ENCODE measurements at regions not wholly inside any gene's neighbourhood (a gene's known extent, or its start where the extent isn't known, plus 50 kb on each side); places are given as distances from the start of the nearest gene placed in this dataset.
"Not testable (repeated sequence)": the region's sequence is repeated elsewhere in the genome, so short reads cannot be mapped to it uniquely, and the experiment has no call there.

DNA sequence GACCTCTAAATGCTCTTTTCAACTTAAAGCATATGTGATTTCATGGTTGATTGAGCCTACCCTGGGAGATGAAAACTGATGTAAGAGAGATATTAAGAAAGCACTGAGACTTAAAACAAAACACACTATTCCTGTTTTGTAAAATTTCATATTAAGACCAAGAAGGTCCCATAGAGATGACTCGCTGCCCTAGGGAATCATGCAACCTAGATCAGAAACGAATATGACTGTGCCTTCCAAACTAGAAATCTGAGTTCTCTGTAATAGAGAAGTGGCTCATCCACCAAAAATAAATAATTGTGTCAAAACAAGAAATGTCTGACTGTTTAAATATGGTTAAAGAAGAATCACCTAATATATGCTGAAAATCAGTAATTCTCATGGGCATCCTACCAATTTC is 776.8 kb upstream of the SOX11 start:
- no peak overlapping the region for H3K27ac ChIP-seq
- no peaks in the 10 kb centered on the region for H3K4me1 ChIP-seq (replicated peaks)
- peaks cover 7% of the 10 kb centered on the region; the same call in 1 of the 2 replicates for H3K9me3 ChIP-seq (replicated peaks)
- H3K4me3 ChIP-seq: no peak overlapping the region
- no peaks in the 10 kb centered on the region for H3K27me3 ChIP-seq (replicated peaks)
- no peak for DNase-seq (ENCODE audit: low read depth in 1 of 2, low spot score in 2 of 2)
- no peaks in the 10 kb centered on the region for H3K36me3 ChIP-seq

GRCh38 chr2:4916094-4916493 is 776.1 kb upstream of the SOX11 start:
- Histone ChIP-seq H3K27ac (no peak overlapping the region), H3K9me3 (replicated peaks) (peaks cover 7% of the 10 kb centered on the region; the same call in 1 of the 2 replicates), H3K4me1 (replicated peaks) (no peaks in the 10 kb centered on the region), H3K27me3 (replicated peaks) (no peaks in the 10 kb centered on the region), H3K36me3 (no peaks in the 10 kb centered on the region), H3K4me3 (no peak overlapping the region)
- no peak for DNase-seq (ENCODE audit: low read depth in 1 of 2, low spot score in 2 of 2)

DNA sequence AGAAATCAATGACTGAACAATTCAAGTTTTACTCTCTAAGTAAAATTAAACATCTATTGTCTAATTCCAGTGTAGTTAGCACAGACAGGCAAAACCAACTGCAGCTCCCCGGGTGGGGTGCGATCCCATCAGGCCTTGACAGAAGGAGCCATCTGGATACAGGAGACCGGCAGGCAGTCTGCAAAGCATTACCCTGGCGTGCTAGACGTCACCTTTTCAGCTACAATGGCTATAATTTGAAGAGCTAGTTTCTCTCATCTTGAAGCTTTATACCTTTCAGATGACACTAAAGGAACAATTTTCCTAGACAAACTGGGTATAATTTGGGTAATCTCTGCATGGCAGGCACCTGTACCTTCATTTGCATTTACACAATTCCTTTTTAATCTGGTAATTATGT is 761.5 kb upstream of the SOX11 start:
- H3K27ac ChIP-seq: no peak overlapping the region

GRCh38 chr2:4931721-4932365 is 760.3 kb upstream of the SOX11 start:
- H3K36me3 ChIP-seq: no peaks in the 10 kb centered on the region
- DNase-seq (ENCODE audit: low read depth in 1 of 2, low spot score in 2 of 2): no peak
- H3K9me3 ChIP-seq (replicated peaks): peaks cover 11% of the 10 kb centered on the region; the same call in 1 of the 2 replicates
- no peaks in the 10 kb centered on the region for H3K27me3 ChIP-seq (replicated peaks)
- no peak overlapping the region for H3K27ac ChIP-seq
- no peak overlapping the region for H3K4me3 ChIP-seq
- H3K4me1 ChIP-seq (replicated peaks): no peaks in the 10 kb centered on the region

More for the DNA sequence above, 761.5 kb upstream of the SOX11 start:
- H3K4me1 ChIP-seq (replicated peaks): no peaks in the 10 kb centered on the region
- DNase-seq (ENCODE audit: low read depth in 1 of 2, low spot score in 2 of 2): no peak
- H3K9me3 ChIP-seq (replicated peaks): peaks cover 11% of the 10 kb centered on the region; the same call in 1 of the 2 replicates
- no peaks in the 10 kb centered on the region for H3K27me3 ChIP-seq (replicated peaks)
- no peak overlapping the region for H3K4me3 ChIP-seq
- no peaks in the 10 kb centered on the region for H3K36me3 ChIP-seq

DNA sequence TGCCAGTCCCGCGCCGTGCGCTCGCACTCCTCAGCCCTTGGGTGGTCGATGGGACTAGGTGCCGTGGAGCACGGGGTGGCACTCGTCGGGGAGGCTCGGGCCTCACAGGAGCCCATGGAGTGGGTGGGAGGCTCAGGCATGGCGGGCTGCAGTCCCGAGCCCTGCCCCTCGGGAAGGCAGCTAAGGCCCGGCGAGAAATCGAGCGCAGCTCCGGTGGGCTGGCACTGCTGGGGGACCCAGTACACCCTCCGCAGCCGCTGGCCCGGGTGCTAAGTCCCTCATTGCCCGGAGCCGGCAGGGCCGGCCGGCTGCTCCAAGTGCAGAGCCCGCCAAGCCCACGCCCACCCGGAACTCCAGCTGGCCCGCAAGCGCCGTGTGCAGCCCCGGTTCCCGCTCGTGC is 756.9 kb upstream of the SOX11 start:
- H3K27ac ChIP-seq; H3K36me3 ChIP-seq; H3K4me3 ChIP-seq; DNase-seq (ENCODE audit: low read depth in 1 of 2, low spot score in 2 of 2); H3K4me1 ChIP-seq (replicated peaks); H3K27me3 ChIP-seq (replicated peaks): not testable (repeated sequence)
- peaks cover 19% of the 10 kb centered on the region; the same call in 1 of the 2 replicates for H3K9me3 ChIP-seq (replicated peaks)

GRCh38 chr2:4937550-4937949 is 754.6 kb upstream of the SOX11 start:
- Histone ChIP-seq H3K9me3 (replicated peaks) (peaks cover 16% of the 10 kb centered on the region; the same call in 1 of the 2 replicates), H3K27me3 (replicated peaks) (no peaks in the 10 kb centered on the region), H3K4me3 (no peak overlapping the region), H3K36me3 (no peaks in the 10 kb centered on the region), H3K27ac (no peak overlapping the region), H3K4me1 (replicated peaks) (no peaks in the 10 kb centered on the region)
- no peak for DNase-seq (ENCODE audit: low read depth in 1 of 2, low spot score in 2 of 2)

- no peak for DNase-seq (ENCODE audit: low read depth in 1 of 2, low spot score in 2 of 2)
- no peaks in the 10 kb centered on the region for H3K36me3 ChIP-seq
- peaks cover 14% of the 10 kb centered on the region; the same call in 1 of the 2 replicates for H3K9me3 ChIP-seq (replicated peaks)
- H3K4me1 ChIP-seq (replicated peaks): no peaks in the 10 kb centered on the region
- no peaks in the 10 kb centered on the region for H3K27me3 ChIP-seq (replicated peaks)
- no peak overlapping the region for H3K4me3 ChIP-seq
- no peak overlapping the region for H3K27ac ChIP-seq
Observed at GRCh38 chr2:4938206-4938605, 754.0 kb upstream of the SOX11 start.

- H3K4me3 ChIP-seq: no peak overlapping the region
- H3K9me3 ChIP-seq (replicated peaks): peaks cover 4% of the 10 kb centered on the region; the same call in 1 of the 2 replicates
- H3K4me1 ChIP-seq (replicated peaks): no peaks in the 10 kb centered on the region
- H3K27ac ChIP-seq: no peak overlapping the region
- H3K36me3 ChIP-seq: no peaks in the 10 kb centered on the region
- no peaks in the 10 kb centered on the region for H3K27me3 ChIP-seq (replicated peaks)
- no peak for DNase-seq (ENCODE audit: low read depth in 1 of 2, low spot score in 2 of 2)
Observed at GRCh38 chr2:4942441-4942840, 749.7 kb upstream of the SOX11 start.

- H3K4me1 ChIP-seq (replicated peaks): no peaks in the 10 kb centered on the region
- H3K27ac ChIP-seq: no peak overlapping the region
- no peaks in the 10 kb centered on the region for H3K36me3 ChIP-seq
- H3K27me3 ChIP-seq (replicated peaks): no peaks in the 10 kb centered on the region
- no peak for DNase-seq (ENCODE audit: low read depth in 1 of 2, low spot score in 2 of 2)
- peaks cover 6% of the 10 kb centered on the region for H3K9me3 ChIP-seq (replicated peaks)
- no peak overlapping the region for H3K4me3 ChIP-seq
Observed at GRCh38 chr2:4947911-4948310, 744.3 kb upstream of the SOX11 start.

GRCh38 chr2:4951368-4951767 is 740.8 kb upstream of the SOX11 start:
- H3K4me1 ChIP-seq (replicated peaks): no peaks in the 10 kb centered on the region
- DNase-seq (ENCODE audit: low read depth in 1 of 2, low spot score in 2 of 2): no peak
- H3K27ac ChIP-seq: no peak overlapping the region
- H3K36me3 ChIP-seq: no peaks in the 10 kb centered on the region
- H3K27me3 ChIP-seq (replicated peaks): no peaks in the 10 kb centered on the region
- no peak overlapping the region for H3K4me3 ChIP-seq
- H3K9me3 ChIP-seq (replicated peaks): peaks cover 6% of the 10 kb centered on the region

DNA sequence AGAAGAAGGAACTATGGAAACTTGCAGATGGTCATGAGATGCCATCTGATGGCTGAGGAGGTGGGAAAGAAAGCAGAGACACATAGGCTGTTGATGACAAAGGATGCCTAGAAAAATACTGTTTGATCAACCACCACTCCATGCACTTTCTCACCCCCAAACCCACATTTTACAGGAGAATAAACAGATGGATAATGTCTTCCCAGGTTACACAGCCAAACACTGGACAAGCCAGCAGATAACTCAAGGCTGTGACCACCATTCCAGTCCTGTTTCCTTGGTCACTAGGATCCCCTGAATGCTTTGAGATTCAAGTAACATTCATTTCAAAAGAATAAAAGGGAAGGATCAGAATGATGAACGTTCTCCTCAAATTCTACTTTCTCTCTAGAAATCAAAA is 733.0 kb upstream of the SOX11 start:
- no peaks in the 10 kb centered on the region for H3K36me3 ChIP-seq
- H3K27ac ChIP-seq: no peak overlapping the region
- H3K27me3 ChIP-seq (replicated peaks): no peaks in the 10 kb centered on the region
- DNase-seq (ENCODE audit: low read depth in 1 of 2, low spot score in 2 of 2): no peak
- H3K9me3 ChIP-seq (replicated peaks): 0 out of 2 replicates have a peak, but pooled peaks cover 3% of the 10 kb centered on the region
- no peak overlapping the region for H3K4me3 ChIP-seq
- no peaks in the 10 kb centered on the region for H3K4me1 ChIP-seq (replicated peaks)

GRCh38 chr2:4962419-4962818 is 729.8 kb upstream of the SOX11 start:
- peaks cover 3% of the 10 kb centered on the region; the same call in 1 of the 2 replicates for H3K9me3 ChIP-seq (replicated peaks)

DNA sequence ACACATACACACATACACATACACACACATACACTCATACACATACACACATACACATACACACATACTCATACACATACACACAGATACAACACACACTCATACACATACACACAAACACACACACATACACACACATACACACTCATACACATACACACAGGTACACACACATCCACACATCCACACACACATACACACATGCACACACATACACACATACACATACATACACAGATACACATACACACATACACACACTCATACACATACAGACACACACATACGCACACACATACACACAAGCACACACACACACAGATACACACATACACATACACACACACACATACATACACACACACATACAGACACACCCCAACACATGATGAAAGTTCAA is 729.1 kb upstream of the SOX11 start:
- no peak for DNase-seq (ENCODE audit: low read depth in 1 of 2, low spot score in 2 of 2)
- Histone ChIP-seq H3K4me3 (no peak overlapping the region), H3K36me3 (no peaks in the 10 kb centered on the region), H3K9me3 (replicated peaks) (peaks cover 3% of the 10 kb centered on the region; the same call in 1 of the 2 replicates), H3K27ac (no peak overlapping the region), H3K27me3 (replicated peaks) (no peaks in the 10 kb centered on the region), H3K4me1 (replicated peaks) (no peaks in the 10 kb centered on the region)

More at GRCh38 chr2:4962419-4962818, 729.8 kb upstream of the SOX11 start:
- no peak for DNase-seq (ENCODE audit: low read depth in 1 of 2, low spot score in 2 of 2)
- Histone ChIP-seq H3K36me3 (no peaks in the 10 kb centered on the region), H3K27me3 (replicated peaks) (no peaks in the 10 kb centered on the region), H3K27ac (no peak overlapping the region), H3K4me1 (replicated peaks) (no peaks in the 10 kb centered on the region), H3K4me3 (no peak overlapping the region)

GRCh38 chr2:4964001-4964540 is 728.1 kb upstream of the SOX11 start:
- Histone ChIP-seq H3K27ac (no peak overlapping the region), H3K4me3 (no peak overlapping the region), H3K36me3 (no peaks in the 10 kb centered on the region), H3K27me3 (replicated peaks) (no peaks in the 10 kb centered on the region), H3K9me3 (replicated peaks) (peaks cover 3% of the 10 kb centered on the region; the same call in 1 of the 2 replicates), H3K4me1 (replicated peaks) (no peaks in the 10 kb centered on the region)
- no peak for DNase-seq (ENCODE audit: low read depth in 1 of 2, low spot score in 2 of 2)

Data from SJSA1 (cell line).